Effector memory CD4-positive, alpha-beta T cell (primary cell): ENCODE measurements at regions not wholly inside any gene's neighbourhood (a gene's known extent, or its start where the extent isn't known, plus 50 kb on each side); places are given as distances from the start of the nearest gene placed in this dataset.

Source experiments
- DNase-seq, 3 donors: peaks; one replicate each; pipeline ENCODE4 v3.0.0-alpha.2; 2020
- H3K27ac ChIP-seq: 2 replicates; pipeline ENCODE4 v1.7.0; 2013; ENCODE audit warnings: mild to moderate bottlenecking, low read length, moderate library complexity; ENCODE audit not compliant: insufficient read depth, poor library complexity, severe bottlenecking
- H3K27me3 ChIP-seq: replicated peaks from 2 replicates; pipeline ENCODE4 v1.7.0; 2013; ENCODE audit warnings: mild to moderate bottlenecking, low read length; ENCODE audit not compliant: insufficient read depth, control insufficient read depth, poor library complexity, severe bottlenecking
- H3K36me3 ChIP-seq: 2 replicates; pipeline ENCODE4 v1.7.0; 2013; ENCODE audit warnings: mild to moderate bottlenecking, low read length, moderate library complexity; ENCODE audit not compliant: control insufficient read depth, insufficient read depth
- H3K4me1 ChIP-seq: 2 replicates; pipeline ENCODE4 v1.7.0; 2013; ENCODE audit warnings: low read length, mild to moderate bottlenecking; ENCODE audit not compliant: control insufficient read depth, insufficient read depth, poor library complexity, severe bottlenecking
- H3K4me3 ChIP-seq: 2 replicates; pipeline ENCODE4 v1.7.0; 2013; ENCODE audit warnings: low read length, low read depth, mild to moderate bottlenecking; ENCODE audit not compliant: insufficient read depth, poor library complexity, severe bottlenecking
- H3K9me3 ChIP-seq: 2 replicates; pipeline ENCODE4 v1.7.0; 2013; ENCODE audit warnings: mild to moderate bottlenecking, low read length, moderate library complexity; ENCODE audit not compliant: control insufficient read depth

- Histone ChIP-seq H3K4me3 (no peak overlapping the region), H3K4me1 (no peaks in the 10 kb centered on the region), H3K9me3 (no peaks in the 10 kb centered on the region), H3K36me3 (no peaks in the 10 kb centered on the region), H3K27me3 (no peaks in the 10 kb centered on the region), H3K27ac (no peak overlapping the region)
- DNase-seq, result no peak
Observed at GRCh38 chr10:63718006-63718405, 196.8 kb downstream of the REEP3 start.

GRCh38 chr10:63718421-63718820, 197.2 kb downstream of the REEP3 start:
- DNase-seq, result no peak
- H3K27ac ChIP-seq, result no peak overlapping the region
- H3K4me3 ChIP-seq, result no peak overlapping the region
- H3K36me3 ChIP-seq, result no peaks in the 10 kb centered on the region
- no peaks in the 10 kb centered on the region for H3K9me3 ChIP-seq
- no peaks in the 10 kb centered on the region for H3K4me1 ChIP-seq
- no peaks in the 10 kb centered on the region for H3K27me3 ChIP-seq

GRCh38 chr10:63719226-63719856, 198.1 kb downstream of the REEP3 start:
- Histone ChIP-seq H3K36me3 (no peaks in the 10 kb centered on the region), H3K4me3 (no peak overlapping the region), H3K9me3 (no peaks in the 10 kb centered on the region), H3K27ac (no peak overlapping the region), H3K4me1 (no peaks in the 10 kb centered on the region), H3K27me3 (peaks cover under 1% of the 10 kb centered on the region)
- no peak for DNase-seq

- Histone ChIP-seq H3K27ac (no peak overlapping the region), H3K27me3 (peaks cover 6% of the 10 kb centered on the region), H3K36me3 (no peaks in the 10 kb centered on the region), H3K4me3 (no peak overlapping the region), H3K9me3 (no peaks in the 10 kb centered on the region), H3K4me1 (no peaks in the 10 kb centered on the region)
- DNase-seq, result peak; percentile 7 to 44 (median 15)
Observed at GRCh38 chr10:63720072-63720537, 198.9 kb downstream of the REEP3 start.

GRCh38 chr10:63720676-63721075, 199.5 kb downstream of the REEP3 start:
- no peak overlapping the region for H3K4me3 ChIP-seq
- H3K4me1 ChIP-seq, result no peaks in the 10 kb centered on the region
- DNase-seq, result no peak
- peaks cover 6% of the 10 kb centered on the region for H3K27me3 ChIP-seq
- no peaks in the 10 kb centered on the region for H3K36me3 ChIP-seq
- no peaks in the 10 kb centered on the region for H3K9me3 ChIP-seq
- H3K27ac ChIP-seq, result no peak overlapping the region

GRCh38 chr10:63722537-63722936, 201.3 kb downstream of the REEP3 start:
- Histone ChIP-seq H3K27ac (no peak overlapping the region), H3K9me3 (no peaks in the 10 kb centered on the region), H3K4me3 (no peak overlapping the region), H3K36me3 (no peaks in the 10 kb centered on the region), H3K27me3 (peaks cover 6% of the 10 kb centered on the region), H3K4me1 (no peaks in the 10 kb centered on the region)
- DNase-seq, result no peak

- Histone ChIP-seq H3K36me3 (no peaks in the 10 kb centered on the region), H3K27ac (no peak overlapping the region), H3K27me3 (peaks cover 6% of the 10 kb centered on the region), H3K9me3 (no peaks in the 10 kb centered on the region), H3K4me3 (no peak overlapping the region), H3K4me1 (no peaks in the 10 kb centered on the region)
- DNase-seq, result no peak
Observed at GRCh38 chr10:63723320-63723719, 202.1 kb downstream of the REEP3 start.

GRCh38 chr10:63723741-63724140, 202.5 kb downstream of the REEP3 start:
- DNase-seq, result no peak
- no peak overlapping the region for H3K4me3 ChIP-seq
- H3K9me3 ChIP-seq, result no peaks in the 10 kb centered on the region
- peaks cover 6% of the 10 kb centered on the region for H3K27me3 ChIP-seq
- no peaks in the 10 kb centered on the region for H3K4me1 ChIP-seq
- H3K27ac ChIP-seq, result no peak overlapping the region
- H3K36me3 ChIP-seq, result no peaks in the 10 kb centered on the region

GRCh38 chr10:63724922-63725321, 203.7 kb downstream of the REEP3 start:
- Histone ChIP-seq H3K27me3 (peaks cover 6% of the 10 kb centered on the region), H3K4me3 (no peak overlapping the region), H3K9me3 (no peaks in the 10 kb centered on the region), H3K36me3 (no peaks in the 10 kb centered on the region), H3K4me1 (no peaks in the 10 kb centered on the region), H3K27ac (no peak overlapping the region)
- no peak for DNase-seq

GRCh38 chr10:63726867-63727266, 205.7 kb downstream of the REEP3 start:
- no peak overlapping the region for H3K27ac ChIP-seq
- no peak for DNase-seq

More at GRCh38 chr10:63726867-63727266, 205.7 kb downstream of the REEP3 start:
- H3K9me3 ChIP-seq, result no peaks in the 10 kb centered on the region
- no peaks in the 10 kb centered on the region for H3K36me3 ChIP-seq
- H3K4me1 ChIP-seq, result no peaks in the 10 kb centered on the region
- H3K4me3 ChIP-seq, result no peak overlapping the region
- H3K27me3 ChIP-seq, result peaks cover 6% of the 10 kb centered on the region
